ENCODE measurements at regions not wholly inside any gene's neighbourhood (a gene's known extent, or its start where the extent isn't known, plus 50 kb on each side); places are given as distances from the start of the nearest gene placed in this dataset.

GRCh38 chr12:98319716-98320425 is 195.5 kb upstream of the TMPO start:
- DNase-seq (ENCODE audit: low read depth in 3 of 3, low spot score in 2 of 3): no peak

GRCh38 chr12:98325003-98325402 is 190.4 kb upstream of the TMPO start:
- no peak for DNase-seq (ENCODE audit: low read depth in 3 of 3, low spot score in 2 of 3)

GRCh38 chr12:98328467-98328866 is 186.9 kb upstream of the TMPO start:
- DNase-seq (ENCODE audit: low read depth in 3 of 3, low spot score in 2 of 3): no peak

- DNase-seq (ENCODE audit: low read depth in 3 of 3, low spot score in 2 of 3): no peak
These were observed 185.8 kb upstream of the TMPO start for GRCh38 chr12:98329589-98329988.

GRCh38 chr12:98332642-98333041 is 182.7 kb upstream of the TMPO start:
- DNase-seq (ENCODE audit: low read depth in 3 of 3, low spot score in 2 of 3): no peak

GRCh38 chr12:98334768-98335167 is 180.6 kb upstream of the TMPO start:
- DNase-seq (ENCODE audit: low read depth in 3 of 3, low spot score in 2 of 3): no peak

- no peak for DNase-seq (ENCODE audit: low read depth in 3 of 3, low spot score in 2 of 3)
These were observed 174.4 kb upstream of the TMPO start for GRCh38 chr12:98341026-98341425.

GRCh38 chr12:98341732-98342131 is 173.7 kb upstream of the TMPO start:
- DNase-seq (ENCODE audit: low read depth in 3 of 3, low spot score in 2 of 3): no peak

- no peak for DNase-seq (ENCODE audit: low read depth in 3 of 3, low spot score in 2 of 3)
These were observed 172.3 kb upstream of the TMPO start for GRCh38 chr12:98343002-98343567.

- DNase-seq (ENCODE audit: low read depth in 3 of 3, low spot score in 2 of 3): no peak
These were observed 171.1 kb upstream of the TMPO start for GRCh38 chr12:98344046-98344930.

GRCh38 chr12:98345308-98345876 is 170.0 kb upstream of the TMPO start:
- no peak for DNase-seq (ENCODE audit: low read depth in 3 of 3, low spot score in 2 of 3)

GRCh38 chr12:98351089-98351488 is 164.3 kb upstream of the TMPO start:
- no peak for DNase-seq (ENCODE audit: low read depth in 3 of 3, low spot score in 2 of 3)

- no peak for DNase-seq (ENCODE audit: low read depth in 3 of 3, low spot score in 2 of 3)
These were observed 163.6 kb upstream of the TMPO start for GRCh38 chr12:98351784-98352183.

GRCh38 chr12:98352218-98352811 is 163.1 kb upstream of the TMPO start:
- no peak for DNase-seq (ENCODE audit: low read depth in 3 of 3, low spot score in 2 of 3)

- DNase-seq (ENCODE audit: low read depth in 3 of 3, low spot score in 2 of 3): no peak
These were observed 162.6 kb upstream of the TMPO start for GRCh38 chr12:98352835-98353234.

- DNase-seq (ENCODE audit: low read depth in 3 of 3, low spot score in 2 of 3): no peak
These were observed 160.8 kb upstream of the TMPO start for GRCh38 chr12:98354520-98355035.

GRCh38 chr12:98355322-98355721 is 160.1 kb upstream of the TMPO start:
- DNase-seq (ENCODE audit: low read depth in 3 of 3, low spot score in 2 of 3): no peak

- DNase-seq (ENCODE audit: low read depth in 3 of 3, low spot score in 2 of 3): no peak
These were observed 159.5 kb upstream of the TMPO start for GRCh38 chr12:98355933-98356332.

GRCh38 chr12:98358144-98358543 is 157.2 kb upstream of the TMPO start:
- no peak for DNase-seq (ENCODE audit: low read depth in 3 of 3, low spot score in 2 of 3)

GRCh38 chr12:98359856-98360255 is 155.5 kb upstream of the TMPO start:
- no peak for DNase-seq (ENCODE audit: low read depth in 3 of 3, low spot score in 2 of 3)

- DNase-seq (ENCODE audit: low read depth in 3 of 3, low spot score in 2 of 3): no peak
These were observed 155.0 kb upstream of the TMPO start for GRCh38 chr12:98360401-98360800.

Measured in right renal cortex interstitium (tissue), 3 donors.